ENCODE measurements at regions not wholly inside any gene's neighbourhood (a gene's known extent, or its start where the extent isn't known, plus 50 kb on each side); places are given as distances from the start of the nearest gene placed in this dataset.

DNA sequence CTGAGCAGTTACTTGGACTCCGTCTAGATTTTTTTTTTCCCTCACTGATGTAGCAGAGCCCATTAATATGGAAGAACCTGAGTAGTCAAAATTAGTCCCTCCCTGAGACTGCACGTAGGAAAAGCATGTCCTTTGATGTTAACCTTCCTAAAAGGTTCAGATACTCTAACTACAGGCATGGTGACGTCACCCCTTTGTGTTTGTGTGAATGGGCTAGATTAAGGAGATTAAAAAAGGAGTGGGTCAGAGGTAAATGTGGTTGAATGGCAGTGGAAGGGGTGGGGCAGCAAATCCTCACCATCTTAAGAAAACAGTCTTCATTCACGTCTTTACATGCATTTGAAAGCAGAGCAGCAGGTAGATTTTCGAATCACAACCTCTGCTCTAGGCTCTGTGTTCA lies 521.1 kb downstream of the TFAP2B start:
- TF ChIP-seq POLR2A (IDR thresholded peaks at IDR 0.05; ENCODE audit: extremely low read depth, insufficient read length) (no peak), MYC (IDR thresholded peaks at IDR 0.05; ENCODE audit: low read depth, low read length) (no peak)
- TF ChIP-seq, protein P1, sequence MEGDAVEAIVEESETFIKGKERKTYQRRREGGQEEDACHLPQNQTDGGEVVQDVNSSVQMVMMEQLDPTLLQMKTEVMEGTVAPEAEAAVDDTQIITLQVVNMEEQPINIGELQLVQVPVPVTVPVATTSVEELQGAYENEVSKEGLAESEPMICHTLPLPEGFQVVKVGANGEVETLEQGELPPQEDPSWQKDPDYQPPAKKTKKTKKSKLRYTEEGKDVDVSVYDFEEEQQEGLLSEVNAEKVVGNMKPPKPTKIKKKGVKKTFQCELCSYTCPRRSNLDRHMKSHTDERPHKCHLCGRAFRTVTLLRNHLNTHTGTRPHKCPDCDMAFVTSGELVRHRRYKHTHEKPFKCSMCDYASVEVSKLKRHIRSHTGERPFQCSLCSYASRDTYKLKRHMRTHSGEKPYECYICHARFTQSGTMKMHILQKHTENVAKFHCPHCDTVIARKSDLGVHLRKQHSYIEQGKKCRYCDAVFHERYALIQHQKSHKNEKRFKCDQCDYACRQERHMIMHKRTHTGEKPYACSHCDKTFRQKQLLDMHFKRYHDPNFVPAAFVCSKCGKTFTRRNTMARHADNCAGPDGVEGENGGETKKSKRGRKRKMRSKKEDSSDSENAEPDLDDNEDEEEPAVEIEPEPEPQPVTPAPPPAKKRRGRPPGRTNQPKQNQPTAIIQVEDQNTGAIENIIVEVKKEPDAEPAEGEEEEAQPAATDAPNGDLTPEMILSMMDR (IDR thresholded peaks at IDR 0.05; ENCODE audit: low read depth, low read length), result no peak
- TF ChIP-seq, protein P2, sequence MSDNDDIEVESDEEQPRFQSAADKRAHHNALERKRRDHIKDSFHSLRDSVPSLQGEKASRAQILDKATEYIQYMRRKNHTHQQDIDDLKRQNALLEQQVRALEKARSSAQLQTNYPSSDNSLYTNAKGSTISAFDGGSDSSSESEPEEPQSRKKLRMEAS (IDR thresholded peaks at IDR 0.05; ENCODE audit: low read depth, low read length), result no peak
